Gastrocnemius medialis (tissue), 4 donors: ENCODE measurements at regions not wholly inside any gene's neighbourhood (a gene's known extent, or its start where the extent isn't known, plus 50 kb on each side); places are given as distances from the start of the nearest gene placed in this dataset.

Source experiments
- POLR2A ChIP-seq, 2 donors: fragments of 450-650 bp; IDR thresholded peaks; one replicate each; pipeline ENCODE4 v1.6.1; 2017; ENCODE audit warnings: antibody characterized with exemption in 2 of 2, mild to moderate bottlenecking in 2 of 2, moderate library complexity in 2 of 2
- TF ChIP-seq, protein P1 (sequence below), 5 experiments: fragments of 450-650 bp in 3 of 5; fragments of 200-600 bp in 2 of 5; sonication (generic) in 2 of 5; IDR thresholded peaks in 4 of 5; conservative IDR thresholded peaks in 1 of 5; 1 replicate in 4 of 5; 2 replicates in 1 of 5; pipeline ENCODE4 v1.5.1; 2016 to 2019; ENCODE audit warnings: antibody characterized with exemption in 5 of 5, mild to moderate bottlenecking in 3 of 5, moderate library complexity in 3 of 5

DNA sequence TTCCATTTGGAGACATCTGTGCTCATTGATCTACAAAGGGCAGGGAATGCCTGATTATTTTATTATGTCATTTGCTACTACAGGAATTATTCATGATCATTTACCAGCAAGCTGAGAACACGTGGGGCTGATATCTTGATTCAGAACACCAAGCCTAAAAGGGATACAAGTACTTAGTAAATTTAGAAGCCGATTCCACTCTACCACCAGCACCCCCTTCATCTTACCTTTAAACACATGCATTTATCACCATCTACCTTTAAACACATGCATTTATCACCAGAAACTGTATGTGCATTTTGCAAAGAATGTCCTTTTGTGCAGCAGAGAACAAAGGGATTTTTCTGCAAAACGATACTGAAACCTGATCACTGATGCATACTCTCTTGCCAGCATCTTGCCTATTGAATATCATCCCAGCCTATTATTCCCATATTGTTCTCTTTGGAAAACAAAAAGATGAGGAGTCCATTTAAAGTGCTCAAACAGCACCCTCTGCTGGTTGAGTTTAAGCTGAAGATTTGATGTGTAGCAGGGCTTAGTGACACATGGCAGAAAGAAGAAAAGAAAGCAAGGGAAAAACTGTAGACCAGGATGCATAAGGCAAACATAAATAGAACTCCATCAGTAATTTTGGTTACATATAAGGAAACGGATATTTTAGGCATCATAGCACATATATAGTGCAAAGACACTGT is 132.6 kb upstream of the PLEKHG7 start:
- TF ChIP-seq, protein P1, sequence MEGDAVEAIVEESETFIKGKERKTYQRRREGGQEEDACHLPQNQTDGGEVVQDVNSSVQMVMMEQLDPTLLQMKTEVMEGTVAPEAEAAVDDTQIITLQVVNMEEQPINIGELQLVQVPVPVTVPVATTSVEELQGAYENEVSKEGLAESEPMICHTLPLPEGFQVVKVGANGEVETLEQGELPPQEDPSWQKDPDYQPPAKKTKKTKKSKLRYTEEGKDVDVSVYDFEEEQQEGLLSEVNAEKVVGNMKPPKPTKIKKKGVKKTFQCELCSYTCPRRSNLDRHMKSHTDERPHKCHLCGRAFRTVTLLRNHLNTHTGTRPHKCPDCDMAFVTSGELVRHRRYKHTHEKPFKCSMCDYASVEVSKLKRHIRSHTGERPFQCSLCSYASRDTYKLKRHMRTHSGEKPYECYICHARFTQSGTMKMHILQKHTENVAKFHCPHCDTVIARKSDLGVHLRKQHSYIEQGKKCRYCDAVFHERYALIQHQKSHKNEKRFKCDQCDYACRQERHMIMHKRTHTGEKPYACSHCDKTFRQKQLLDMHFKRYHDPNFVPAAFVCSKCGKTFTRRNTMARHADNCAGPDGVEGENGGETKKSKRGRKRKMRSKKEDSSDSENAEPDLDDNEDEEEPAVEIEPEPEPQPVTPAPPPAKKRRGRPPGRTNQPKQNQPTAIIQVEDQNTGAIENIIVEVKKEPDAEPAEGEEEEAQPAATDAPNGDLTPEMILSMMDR (IDR thresholded peaks at IDR 0.05 in 4 of 5, conservative IDR thresholded peaks at IDR 0.05 in 1 of 5), result peak; percentile 56 to 81 (median 77)
- no peak for TF ChIP-seq POLR2A (IDR thresholded peaks at IDR 0.05)
